ENCODE measurements at regions not wholly inside any gene's neighbourhood (a gene's known extent, or its start where the extent isn't known, plus 50 kb on each side); places are given as distances from the start of the nearest gene placed in this dataset.
"Not testable (repeated sequence)": the region's sequence is repeated elsewhere in the genome, so short reads cannot be mapped to it uniquely, and the experiment has no call there.

- TF ChIP-seq KIAA2018 (CRISPR knock-in tag; IDR thresholded peaks at IDR 0.05; ENCODE audit: borderline replicate concordance) (no peak), MXI1 (IDR thresholded peaks at IDR 0.05; ENCODE audit: borderline replicate concordance, low read depth, low read length) (no peak), AHDC1 (CRISPR knock-in tag; IDR thresholded peaks at IDR 0.05; ENCODE audit: borderline replicate concordance) (no peak), ZNF713 (CRISPR knock-in tag; IDR thresholded peaks at IDR 0.05) (no peak), ZNF740 (CRISPR knock-in tag; IDR thresholded peaks at IDR 0.05) (no peak), ZNF792 (CRISPR knock-in tag; IDR thresholded peaks at IDR 0.05) (no peak), FOXK1 (CRISPR knock-in tag; IDR thresholded peaks at IDR 0.05; ENCODE audit: borderline replicate concordance, low read depth) (no peak), ELF4 (CRISPR knock-in tag; IDR thresholded peaks at IDR 0.05; ENCODE audit: borderline replicate concordance) (no peak)
Measured at GRCh38 chr7:142566271-142566670, 183.0 kb upstream of the PRSS1 start (continued).

- in situ Hi-C loops (cut with HindIII; ENCODE audit: extremely low pct_ligation_motif_present, low pct_unique_long_range_greater_than_20kb); H2AFZ ChIP-seq (ENCODE audit: low read length); H3K4me3 ChIP-seq (replicated peaks in 1 of 3; ENCODE audit: insufficient read depth in 1 of 3, low read depth in 2 of 3, low read length in 3 of 3); H3K9ac ChIP-seq (ENCODE audit: insufficient read depth, low read depth, low read length); H4K20me1 ChIP-seq (ENCODE audit: insufficient read depth, low read length); ATAC-seq; H3K27ac ChIP-seq (ENCODE audit: extremely low read length, insufficient read depth, low read length); H3K36me3 ChIP-seq (replicated peaks in 1 of 2; ENCODE audit: control insufficient read depth in 1 of 2, insufficient read depth in 2 of 2, low read length in 2 of 2); H3K4me2 ChIP-seq (ENCODE audit: low read depth, low read length); H3K4me1 ChIP-seq (ENCODE audit: insufficient read depth, low read length); FAIRE-seq; H3K79me2 ChIP-seq (ENCODE audit: insufficient read depth, low read length); H3K9me3 ChIP-seq (ENCODE audit: low read length); POLR2A ChIA-PET; intact Hi-C loops (cut with micrococcal nuclease; ENCODE audit: unreplicated experiment); BruUV-seq (replicated peaks); CTCF ChIA-PET (ENCODE audit: low intra/inter-chr PET ratio, low total read pairs); DNase-seq (ENCODE audit: low spot score): not testable (repeated sequence)
- H3K27me3 ChIP-seq (ENCODE audit: control insufficient read depth in 1 of 2, insufficient read depth in 2 of 2, low read length in 2 of 2) = peaks cover 1 to 13% of the 10 kb centered on the region in 2 experiments; a peak in 2 of 5 replicates
- whole genome bisulfite sequencing (ENCODE audit: low lambda C conversion rate) = 0% methylated on average over 1 of the region's 3 CpGs
Measured at GRCh38 chr7:142564125-142564524, 185.1 kb upstream of the PRSS1 start.
